Small intestine (tissue), 7 donors: ENCODE measurements at regions not wholly inside any gene's neighbourhood (a gene's known extent, or its start where the extent isn't known, plus 50 kb on each side); places are given as distances from the start of the nearest gene placed in this dataset.

Experiments
- DNase-seq, 2 donors: peaks; one replicate each; pipeline versions ENCODE4 v3.0.0 to v3.0.0-alpha.2; 2013
- FAIRE-seq: peaks from 2 replicates; lab custom pipeline; 2012; peaks lifted over from hg19 to GRCh38; lab: Jason Lieb, UNC
- H3K27ac ChIP-seq, 3 donors: one replicate each; pipeline ENCODE4 v1.5.1; 2013; ENCODE audit warnings: low read length in 2 of 3, mild to moderate bottlenecking in 2 of 3, control low read depth in 1 of 3, inconsistent platforms in 1 of 3, low read depth in 1 of 3, moderate library complexity in 1 of 3
- H3K27me3 ChIP-seq, 3 donors: one replicate each; pipeline ENCODE4 v1.6.1; 2013; ENCODE audit warnings: low read length in 3 of 3, inconsistent platforms in 1 of 3; ENCODE audit not compliant: control insufficient read depth in 3 of 3, insufficient read depth in 3 of 3
- H3K36me3 ChIP-seq, 3 donors: one replicate each; pipeline ENCODE4 v1.6.1; 2013; ENCODE audit warnings: low read length in 3 of 3, inconsistent platforms in 1 of 3, low read depth in 1 of 3, mild to moderate bottlenecking in 1 of 3, moderate library complexity in 1 of 3; ENCODE audit not compliant: control insufficient read depth in 3 of 3, insufficient read depth in 2 of 3
- H3K4me1 ChIP-seq, 3 donors: one replicate each; pipeline ENCODE4 v1.6.1; 2013; ENCODE audit warnings: low read length in 2 of 3, inconsistent platforms in 1 of 3, low read depth in 1 of 3, mild to moderate bottlenecking in 1 of 3, moderate library complexity in 1 of 3; ENCODE audit not compliant: control insufficient read depth in 3 of 3, insufficient read depth in 2 of 3
- H3K4me3 ChIP-seq, 3 donors: one replicate each; pipeline ENCODE4 v1.5.1; 2013; ENCODE audit warnings: low read length in 3 of 3, control low read depth in 1 of 3, inconsistent platforms in 1 of 3, low read depth in 1 of 3, mild to moderate bottlenecking in 1 of 3, moderate library complexity in 1 of 3
- H3K9me3 ChIP-seq, 2 donors: one replicate each; pipeline ENCODE4 v1.6.1; 2013; ENCODE audit warnings: low read depth in 1 of 2, low read length in 1 of 2; ENCODE audit not compliant: control insufficient read depth in 2 of 2, insufficient read depth in 1 of 2
- WGBS, 3 donors: extraction: QIAGEN DNeasy Blood & Tissue Kit; methylation state at CpG; one replicate each; pipeline ENCODE4 v1.1.7; 2013; 5-methylcytosine and 5-hydroxymethylcytosine counted together
- donor health status: healthy with polysubstance abuse.
- donor health status: control.
- donor health status: control.
- donor health status: Bipolar disorder and iron deficiency.
- donor health status: healthy.

DNA sequence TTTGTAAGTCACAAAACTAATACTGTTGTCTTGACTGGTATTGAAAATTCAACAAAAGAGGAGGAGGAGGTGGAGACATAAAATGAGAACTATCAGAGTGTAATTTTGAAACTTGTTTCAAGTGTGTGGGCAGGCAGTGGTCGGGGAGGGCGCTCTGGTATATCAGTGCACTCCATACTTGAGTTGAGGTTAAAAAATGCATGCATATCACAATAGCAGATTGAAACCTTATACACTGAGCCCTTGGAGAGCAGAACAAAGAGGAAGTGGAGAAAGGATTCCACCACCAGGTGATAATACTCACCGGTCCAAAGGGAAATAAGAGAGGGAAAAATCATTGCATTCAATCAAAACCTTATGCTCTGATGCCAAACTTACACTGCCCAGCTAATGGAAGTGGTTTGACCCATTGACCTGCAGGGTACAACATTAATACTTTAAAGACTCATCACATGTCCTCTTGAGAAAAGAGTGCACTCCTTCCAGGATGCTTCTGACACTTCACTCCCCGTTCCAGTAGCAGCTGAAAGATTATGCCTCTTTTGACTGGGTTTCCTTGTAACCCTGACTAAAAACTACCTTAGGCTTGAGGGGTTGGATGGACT is 79.5 kb upstream of the FAM169A start:
- Histone ChIP-seq H3K4me1 (peaks cover 7 to 40% (median 7%) of the 10 kb centered on the region in 3 donors), H3K9me3 (no peaks in the 10 kb centered on the region), H3K27ac (no peak overlapping the region), H3K4me3 (no peak overlapping the region), H3K27me3 (no peaks in the 10 kb centered on the region), H3K36me3 (no peaks in the 10 kb centered on the region)
- FAIRE-seq (no peak), DNase-seq (no peak)
- WGBS, 3 donors, result 52 to 66% (median 54%) methylated on average over 4 of the region's 4 CpGs

DNA sequence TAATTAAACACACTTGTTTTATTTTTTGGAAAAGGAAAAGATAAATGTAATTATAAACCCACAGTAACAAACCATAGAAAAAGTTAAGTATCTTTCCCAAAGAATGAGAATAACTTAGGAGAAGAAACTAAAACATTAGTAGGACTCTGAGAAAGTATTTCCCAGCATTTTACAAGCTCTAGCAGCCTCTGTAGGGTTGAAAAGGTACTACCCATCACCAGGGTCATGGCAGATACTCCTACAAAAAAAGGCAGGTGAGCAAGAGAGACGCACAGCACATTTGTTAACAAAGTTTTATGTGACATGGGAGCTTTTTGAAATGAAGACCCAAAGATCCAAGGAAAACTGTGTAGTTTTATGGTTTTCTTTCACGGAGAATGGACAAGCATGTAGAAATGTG is 77.7 kb upstream of the FAM169A start:
- DNase-seq (peak in 1 of 2 donors; percentile 39), FAIRE-seq (no peak)
- Histone ChIP-seq H3K27me3 (no peaks in the 10 kb centered on the region), H3K9me3 (no peaks in the 10 kb centered on the region), H3K27ac (peak overlapping the region in 1 of 3 donors; percentile 51), H3K4me1 (peaks cover 8 to 48% (median 8%) of the 10 kb centered on the region in 3 donors), H3K4me3 (no peak overlapping the region), H3K36me3 (no peaks in the 10 kb centered on the region)
- 34 to 65% (median 58%) methylated on average over 2 of the region's 2 CpGs for WGBS, 3 donors

- H3K36me3 ChIP-seq, result no peaks in the 10 kb centered on the region
- peaks cover 4 to 41% (median 6%) of the 10 kb centered on the region in 3 donors for H3K4me1 ChIP-seq
- H3K27ac ChIP-seq, result peak overlapping the region in 1 of 3 donors; percentile 51
- no peaks in the 10 kb centered on the region for H3K9me3 ChIP-seq
- no peaks in the 10 kb centered on the region for H3K27me3 ChIP-seq
- H3K4me3 ChIP-seq, result no peak overlapping the region
- DNase-seq (no peak), FAIRE-seq (no peak)
- 25 to 61% (median 40%) methylated on average over 10 of the region's 10 CpGs for WGBS, 3 donors
These were observed 76.6 kb upstream of the FAM169A start for GRCh38 chr5:74942622-74943286.

GRCh38 chr5:74940782-74941353 is 74.7 kb upstream of the FAM169A start:
- no peak overlapping the region for H3K4me3 ChIP-seq
- no peaks in the 10 kb centered on the region for H3K9me3 ChIP-seq
- H3K27me3 ChIP-seq, result no peaks in the 10 kb centered on the region
- peaks cover 2 to 33% (median 3%) of the 10 kb centered on the region in 3 donors for H3K4me1 ChIP-seq
- no peak for FAIRE-seq
- H3K36me3 ChIP-seq, result no peaks in the 10 kb centered on the region
- WGBS, 3 donors, result 61 to 76% (median 66%) methylated on average over 2 of the region's 2 CpGs
- H3K27ac ChIP-seq, result peak overlapping the region in 2 of 3 donors; percentile 32 to 63
- DNase-seq, result peak; percentile 75 to 87

DNA sequence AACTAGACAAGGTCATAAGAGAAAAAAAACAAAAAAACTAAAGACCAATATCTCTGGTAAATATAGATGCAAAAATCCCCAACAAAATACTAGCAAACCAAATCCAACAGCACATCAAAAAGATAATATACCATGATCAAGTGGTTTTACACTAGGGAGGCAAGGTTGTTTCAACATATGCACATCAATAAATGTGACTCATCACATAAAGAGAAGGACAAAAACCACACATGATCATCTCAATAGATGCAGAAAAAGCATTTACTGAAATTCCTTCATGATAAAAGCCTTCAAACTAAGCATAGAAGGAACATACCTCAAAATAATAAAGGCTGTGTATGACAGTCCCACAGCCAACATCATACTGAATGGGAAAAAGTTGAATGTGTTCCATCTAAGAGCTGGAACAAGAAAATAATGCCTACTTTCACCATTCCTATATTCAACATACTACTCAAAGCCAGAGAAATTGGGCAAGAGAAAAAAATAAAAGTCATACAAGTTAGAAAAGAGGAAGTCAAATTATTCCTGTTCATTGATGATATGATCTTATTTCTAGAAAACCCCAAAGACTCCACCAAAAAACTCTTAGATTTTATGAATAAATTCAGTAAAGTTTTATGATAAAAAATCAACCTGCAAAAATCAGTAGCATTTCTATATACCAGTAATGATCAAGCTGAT is 72.2 kb upstream of the FAM169A start:
- no peaks in the 10 kb centered on the region for H3K27me3 ChIP-seq
- FAIRE-seq (no peak), DNase-seq (peak; percentile 44 to 56)
- no peaks in the 10 kb centered on the region for H3K9me3 ChIP-seq
- no peaks in the 10 kb centered on the region for H3K36me3 ChIP-seq
- H3K27ac ChIP-seq, result peak overlapping the region in 1 of 3 donors; percentile 13
- H3K4me1 ChIP-seq, result peaks cover 2 to 46% (median 3%) of the 10 kb centered on the region in 3 donors
- no peak overlapping the region for H3K4me3 ChIP-seq

DNA sequence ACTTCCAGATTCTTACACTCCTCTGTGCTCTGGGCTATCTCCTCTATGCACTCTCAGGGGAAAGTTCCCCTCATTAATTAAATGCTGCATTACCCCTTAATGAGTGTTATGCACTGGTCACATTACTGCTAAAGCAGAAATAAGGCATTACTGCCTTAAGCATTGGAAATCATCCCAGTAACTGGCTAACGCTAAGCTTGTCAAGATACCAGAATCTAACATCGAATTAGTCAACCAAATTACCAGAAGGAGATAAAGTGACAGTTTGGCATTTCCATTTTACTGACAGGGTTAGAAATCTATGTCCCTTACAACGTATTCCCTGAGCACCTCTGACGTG is 69.5 kb upstream of the FAM169A start:
- FAIRE-seq, result no peak
- H3K27ac ChIP-seq, result no peak overlapping the region
- no peak for DNase-seq
- no peak overlapping the region for H3K4me3 ChIP-seq
- H3K9me3 ChIP-seq, result no peaks in the 10 kb centered on the region
- H3K27me3 ChIP-seq, result no peaks in the 10 kb centered on the region
- no peaks in the 10 kb centered on the region for H3K36me3 ChIP-seq
- WGBS, 3 donors, result 42 to 53% (median 52%) methylated on average over 4 of the region's 4 CpGs
- peaks cover 2 to 27% (median 3%) of the 10 kb centered on the region in 3 donors for H3K4me1 ChIP-seq

- FAIRE-seq (no peak), DNase-seq (peak; percentile 69 to 92)
- Histone ChIP-seq H3K4me1 (peaks cover 0 to 21% (median 2%) of the 10 kb centered on the region in 3 donors), H3K27me3 (no peaks in the 10 kb centered on the region), H3K27ac (peak overlapping the region in 1 of 3 donors; percentile 47), H3K9me3 (no peaks in the 10 kb centered on the region), H3K4me3 (no peak overlapping the region), H3K36me3 (no peaks in the 10 kb centered on the region)
- WGBS, 3 donors, result 41 to 57% (median 46%) methylated on average over 9 of the region's 9 CpGs
These were observed 69.0 kb upstream of the FAM169A start for GRCh38 chr5:74934949-74935751.

DNA sequence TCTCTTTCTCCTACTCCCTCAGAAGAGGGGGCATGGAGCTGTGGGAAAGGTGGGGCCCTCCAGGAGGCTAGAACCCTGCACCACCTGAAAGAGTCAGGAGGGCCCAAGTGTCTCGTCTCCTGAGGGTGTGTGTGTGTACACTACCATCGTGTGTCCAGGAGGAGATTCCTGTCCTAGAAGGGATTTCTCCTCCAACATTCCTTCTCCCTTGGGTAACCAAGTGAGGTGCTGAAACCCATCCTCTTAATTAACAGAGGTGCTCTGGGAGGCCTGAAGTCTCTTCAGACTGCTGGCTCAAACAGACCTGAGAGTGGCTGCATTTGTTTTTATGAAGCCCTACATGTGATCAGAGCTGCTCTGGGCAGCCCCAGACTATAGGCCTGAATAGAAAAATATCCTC is 61.1 kb upstream of the FAM169A start:
- DNase-seq (no peak), FAIRE-seq (no peak)
- Histone ChIP-seq H3K4me3 (no peak overlapping the region), H3K36me3 (no peaks in the 10 kb centered on the region), H3K4me1 (no peaks in the 10 kb centered on the region), H3K27ac (no peak overlapping the region), H3K27me3 (no peaks in the 10 kb centered on the region), H3K9me3 (no peaks in the 10 kb centered on the region)
- WGBS, 3 donors, result 80 to 88% (median 82%) methylated on average over 2 of the region's 2 CpGs
